GM21737 (cell line): ENCODE measurements at regions not wholly inside any gene's neighbourhood (a gene's known extent, or its start where the extent isn't known, plus 50 kb on each side); places are given as distances from the start of the nearest gene placed in this dataset.
"Not testable (repeated sequence)": the region's sequence is repeated elsewhere in the genome, so short reads cannot be mapped to it uniquely, and the experiment has no call there.

Experiments used
- ATAC-seq: cut with Tn5 transposase; IDR thresholded peaks from one replicate; pipeline ENCODE4 v1.9.1; 2021; ENCODE audit warnings: mild to moderate bottlenecking, moderate library complexity; ENCODE audit not compliant: unreplicated experiment

- no peak for ATAC-seq
Measured at GRCh38 chr15:36428102-36428845, 151.2 kb upstream of the CDIN1 start.

DNA sequence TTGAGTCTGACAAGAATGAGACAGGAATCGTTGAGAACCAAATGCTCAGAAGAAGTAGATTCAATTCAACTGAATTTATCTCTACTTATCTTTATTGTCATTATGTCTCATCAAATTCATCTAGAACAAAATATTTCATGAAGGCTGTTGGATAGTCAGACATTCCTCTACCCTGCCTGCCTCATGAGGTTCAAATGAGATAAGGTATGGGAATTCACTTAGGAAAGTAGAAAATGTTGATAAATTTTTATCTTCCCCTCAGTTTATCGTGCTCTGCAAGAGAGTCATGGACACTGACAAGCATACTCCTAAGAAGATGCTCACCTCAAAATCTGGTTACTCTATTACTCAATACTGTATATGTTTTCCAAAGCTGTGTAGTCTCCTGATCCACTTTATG lies 149.7 kb upstream of the CDIN1 start:
- ATAC-seq = no peak

GRCh38 chr15:36430280-36430679 lies 149.1 kb upstream of the CDIN1 start:
- ATAC-seq = no peak

- no peak for ATAC-seq
Measured at GRCh38 chr15:36430726-36431265, 148.6 kb upstream of the CDIN1 start.

- no peak for ATAC-seq
Measured at GRCh38 chr15:36432161-36432560, 147.3 kb upstream of the CDIN1 start.

GRCh38 chr15:36434177-36434576 lies 145.2 kb upstream of the CDIN1 start:
- ATAC-seq = no peak

- ATAC-seq = no peak
Measured at GRCh38 chr15:36438499-36438898, 140.9 kb upstream of the CDIN1 start.

DNA sequence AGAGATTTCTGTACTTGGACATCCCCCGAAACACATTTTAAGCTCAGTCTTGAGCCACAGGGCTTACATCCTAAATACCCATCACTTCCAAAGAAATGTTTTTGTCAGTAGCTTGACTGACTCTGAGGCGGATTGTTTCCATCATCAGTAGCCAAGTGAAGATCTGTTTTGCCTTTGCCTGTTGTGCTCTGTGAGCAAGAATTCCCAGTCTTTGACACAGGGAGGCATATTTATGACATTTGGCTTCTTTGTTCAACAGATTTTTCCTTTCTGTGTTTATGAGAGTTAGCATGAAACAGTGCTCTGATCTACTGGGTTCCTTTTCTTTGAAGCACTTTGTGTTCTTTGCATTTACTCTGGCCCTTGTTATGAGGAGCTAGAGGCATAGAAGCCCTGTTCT lies 132.1 kb upstream of the CDIN1 start:
- ATAC-seq = no peak

- no peak for ATAC-seq
Measured at GRCh38 chr15:36448418-36448817, 131.0 kb upstream of the CDIN1 start.

GRCh38 chr15:36449084-36449661 lies 130.3 kb upstream of the CDIN1 start:
- no peak for ATAC-seq

DNA sequence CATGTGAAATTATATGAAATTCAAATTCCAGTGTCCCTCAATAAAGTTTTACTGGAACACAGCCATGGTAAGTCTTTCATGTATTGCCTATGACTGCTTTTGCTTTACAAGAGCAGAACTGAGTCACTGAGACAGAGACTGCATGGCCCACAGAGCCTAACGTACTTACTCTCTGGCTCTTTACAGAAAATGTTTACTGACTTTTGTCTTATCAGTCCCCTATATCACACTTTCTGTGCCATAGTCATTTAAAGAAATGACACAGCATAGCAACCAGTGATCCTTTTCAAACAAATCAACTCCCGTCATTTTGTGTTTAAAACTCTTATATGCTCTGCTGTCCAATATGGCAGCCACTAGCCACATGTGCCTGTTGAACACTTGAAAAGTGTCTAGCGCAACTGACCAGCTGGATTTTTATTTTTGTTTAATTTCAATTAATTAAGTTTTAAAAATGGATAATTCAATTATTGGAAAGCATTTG lies 129.7 kb upstream of the CDIN1 start:
- ATAC-seq = no peak

DNA sequence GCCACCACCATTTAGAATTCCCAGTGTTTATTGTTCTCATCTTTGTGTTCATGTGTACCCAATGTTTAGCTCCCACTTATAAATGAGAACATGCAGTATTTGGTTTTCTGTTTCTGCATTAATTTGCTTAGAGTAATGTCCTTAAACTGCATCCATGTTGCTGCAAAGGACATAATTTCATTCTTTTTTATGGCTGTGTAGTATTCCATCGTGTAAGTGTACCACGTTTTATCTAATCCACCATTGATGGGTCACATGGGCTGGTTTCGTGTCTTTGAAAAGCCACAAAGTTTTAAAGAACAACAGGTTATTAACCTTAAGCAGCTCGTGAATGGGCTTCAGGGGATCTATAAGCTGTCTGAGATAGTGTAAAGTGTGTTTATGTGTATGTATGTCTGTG lies 125.2 kb upstream of the CDIN1 start:
- not testable (repeated sequence) for ATAC-seq

DNA sequence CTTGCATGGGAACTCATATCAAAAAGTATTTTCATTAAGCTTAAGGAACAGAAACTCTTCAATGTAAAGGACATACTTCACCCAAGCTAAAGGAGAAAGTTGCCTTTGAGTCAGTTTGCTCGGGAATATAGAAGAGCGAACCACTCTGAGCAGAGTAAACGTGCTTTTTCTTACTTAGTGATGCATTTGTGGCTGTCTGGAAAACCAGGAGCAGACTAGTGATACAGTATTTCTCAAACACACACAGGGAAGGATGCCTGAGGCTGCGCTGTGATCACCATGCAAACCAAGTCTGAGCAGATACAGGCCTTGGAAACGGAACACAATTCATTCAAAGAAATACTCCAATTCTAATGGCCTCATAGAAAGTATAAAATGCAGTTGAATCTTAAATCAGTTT lies 121.0 kb upstream of the CDIN1 start:
- no peak for ATAC-seq

DNA sequence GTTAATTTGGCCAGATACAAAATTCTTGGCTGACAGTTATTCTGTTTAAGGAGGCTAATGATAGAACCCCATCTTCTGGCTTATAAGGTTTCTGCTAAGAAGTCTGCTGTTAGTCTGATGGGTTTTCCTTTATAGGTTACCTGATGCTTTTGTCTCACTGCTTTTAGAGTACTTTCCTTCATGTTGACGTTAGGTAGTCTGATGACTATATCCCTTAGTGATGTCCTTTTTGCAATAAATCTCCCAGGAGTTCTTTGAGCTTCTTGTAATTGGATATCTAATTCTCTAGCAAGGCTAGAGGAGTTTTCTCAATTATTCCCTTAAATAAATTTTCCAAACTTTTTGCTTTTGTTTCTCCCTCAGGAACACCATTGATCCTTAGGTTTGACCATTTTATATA lies 114.1 kb upstream of the CDIN1 start:
- no peak for ATAC-seq

DNA sequence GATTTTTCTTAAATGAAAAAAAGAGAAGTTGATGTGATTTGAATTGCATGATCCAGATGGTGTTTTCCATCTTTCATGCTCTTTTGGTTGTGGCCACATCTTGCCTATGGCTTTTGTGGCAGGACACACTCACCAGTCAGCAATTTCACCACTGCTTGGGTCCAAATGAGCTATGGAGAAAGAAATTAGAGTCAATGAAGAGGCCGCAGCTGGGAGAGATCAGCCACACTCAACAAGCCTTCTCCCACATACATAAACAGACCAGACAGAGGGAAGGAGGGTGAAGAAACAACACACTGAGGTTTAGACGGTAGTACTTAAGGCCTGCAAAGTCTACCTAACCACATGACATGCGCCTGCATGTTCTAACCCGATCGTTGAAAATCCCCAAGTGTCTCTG lies 110.7 kb upstream of the CDIN1 start:
- no peak for ATAC-seq

DNA sequence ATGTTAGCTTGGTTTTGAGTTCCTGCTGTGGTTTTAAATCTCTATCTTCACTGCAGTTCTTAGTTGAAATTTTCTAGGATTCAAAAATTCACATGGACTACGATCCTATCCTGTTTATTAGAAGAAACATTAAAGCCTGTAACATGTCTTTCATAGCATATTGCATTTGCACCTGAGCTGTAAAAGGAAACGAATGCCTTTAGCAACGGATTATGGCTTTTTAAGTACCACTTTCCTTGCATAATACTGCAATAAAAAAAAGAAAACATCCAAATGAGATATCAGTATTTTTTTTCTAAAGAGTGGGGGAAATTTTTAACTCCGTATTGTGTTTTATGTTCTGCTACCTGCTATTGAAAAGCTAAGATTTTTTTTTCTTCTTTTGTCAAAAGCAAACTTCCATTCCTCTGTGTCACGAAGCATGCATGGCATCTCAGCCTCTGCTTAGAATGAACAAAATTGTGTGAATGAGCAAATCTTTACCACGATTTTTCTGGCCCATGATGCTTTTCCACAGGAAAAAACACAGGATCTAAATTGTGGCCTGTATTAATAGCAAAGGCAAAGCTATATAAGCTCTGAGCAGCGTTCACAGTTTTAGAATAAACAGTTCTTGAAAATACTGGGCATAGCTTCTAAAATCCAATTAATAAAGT lies 110.0 kb upstream of the CDIN1 start:
- ATAC-seq = no peak

DNA sequence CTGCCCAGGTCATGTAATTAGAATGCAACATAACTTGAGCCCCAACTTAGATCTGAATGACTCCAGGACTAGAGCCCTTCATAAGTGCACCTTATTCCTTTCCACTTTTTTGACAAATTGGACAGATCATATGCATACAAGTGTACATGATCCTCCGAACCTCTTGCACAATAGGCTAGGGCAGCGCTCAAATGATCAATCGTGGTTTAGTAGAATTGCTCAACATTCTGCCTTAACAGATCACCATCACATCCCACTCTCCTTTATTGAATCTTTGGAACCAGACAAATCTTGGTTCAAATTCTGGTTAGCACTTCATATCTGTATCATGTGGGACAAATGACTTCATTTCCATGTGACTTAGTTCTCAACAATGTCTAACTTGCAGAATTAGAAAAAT lies 106.8 kb upstream of the CDIN1 start:
- no peak for ATAC-seq

DNA sequence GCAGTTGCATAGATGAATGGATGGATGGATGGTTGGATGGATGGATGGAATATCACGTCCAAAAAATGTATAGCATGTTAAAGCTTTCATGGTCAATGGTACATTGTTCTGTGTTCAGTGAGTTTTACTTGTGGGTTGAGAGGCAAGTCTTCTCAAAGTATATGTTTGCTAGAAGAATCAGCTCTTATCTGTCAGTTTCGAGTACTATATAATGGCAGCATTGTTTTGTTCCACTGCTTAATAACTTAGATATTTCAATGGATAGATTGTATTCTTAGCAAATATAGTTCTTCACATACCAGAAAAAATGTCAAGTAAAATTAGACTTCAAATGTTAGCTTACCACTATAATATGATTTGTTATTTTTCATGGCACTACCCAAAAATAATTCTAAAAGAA lies 100.9 kb upstream of the CDIN1 start:
- no peak for ATAC-seq

- no peak for ATAC-seq
Measured at GRCh38 chr15:36479200-36479896, 100.1 kb upstream of the CDIN1 start.

- ATAC-seq = no peak
Measured at GRCh38 chr15:36481156-36481555, 98.3 kb upstream of the CDIN1 start.

DNA sequence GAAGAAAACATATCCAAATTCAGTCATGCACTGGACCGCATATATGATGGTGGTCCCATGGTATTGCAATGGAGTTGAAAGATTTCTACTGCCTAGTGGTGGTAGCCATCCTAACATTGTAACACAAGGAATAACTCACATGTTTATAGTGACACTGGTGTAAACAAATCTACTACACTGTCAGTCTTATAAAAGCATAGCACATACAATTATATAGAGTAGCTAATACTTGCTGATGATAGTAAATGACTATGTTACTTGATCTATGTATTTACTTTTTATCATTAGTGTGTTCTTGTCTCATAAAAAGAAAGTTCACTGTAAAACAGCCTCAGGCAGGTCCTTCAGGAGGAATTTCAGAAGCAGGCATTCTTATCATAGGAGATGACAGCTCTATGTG lies 96.0 kb upstream of the CDIN1 start:
- no peak for ATAC-seq
